DND-41 (cell line): ENCODE measurements at regions not wholly inside any gene's neighbourhood (a gene's known extent, or its start where the extent isn't known, plus 50 kb on each side); places are given as distances from the start of the nearest gene placed in this dataset.
A peak's percentile ranks its signal among the peaks of the same experiment; 100 is the strongest.

ENCODE experiments used
- EZH2 ChIP-seq: IDR thresholded peaks from 3 replicates; pipeline ENCODE4 v1.6.1; 2012; ENCODE audit warnings: borderline replicate concordance, low read depth, mild to moderate bottlenecking, moderate library complexity, low read length, inconsistent platforms; ENCODE audit not compliant: severe bottlenecking
- TF ChIP-seq, protein P1 (sequence below): IDR thresholded peaks from 2 replicates; pipeline ENCODE4 v1.5.1; 2012; ENCODE audit warnings: borderline replicate concordance, low read length, moderate library complexity, mild to moderate bottlenecking; ENCODE audit not compliant: poor library complexity, severe bottlenecking; ENCODE audit errors: extremely low read depth

DNA sequence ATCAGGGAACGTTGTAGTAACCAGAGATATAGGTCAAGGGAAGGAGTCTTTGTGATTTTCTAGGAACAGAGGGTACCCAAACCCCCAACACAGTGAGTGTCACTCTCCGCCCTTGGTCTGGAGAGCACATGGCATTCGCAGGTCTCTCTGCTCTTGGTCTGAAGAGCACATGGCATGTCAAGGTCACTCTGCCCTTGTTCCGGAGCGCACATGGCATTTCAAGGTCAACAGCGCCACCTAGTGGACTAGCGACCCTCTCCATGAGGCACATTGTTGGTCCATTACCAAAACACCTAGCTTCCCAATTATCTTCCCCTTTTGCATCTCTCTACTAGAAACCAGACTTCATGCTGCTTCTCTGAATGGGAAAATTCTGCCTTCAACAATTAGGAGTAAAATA, 260.0 kb downstream of the C6orf118 start:
- no peak for TF ChIP-seq EZH2
- TF ChIP-seq, protein P1, sequence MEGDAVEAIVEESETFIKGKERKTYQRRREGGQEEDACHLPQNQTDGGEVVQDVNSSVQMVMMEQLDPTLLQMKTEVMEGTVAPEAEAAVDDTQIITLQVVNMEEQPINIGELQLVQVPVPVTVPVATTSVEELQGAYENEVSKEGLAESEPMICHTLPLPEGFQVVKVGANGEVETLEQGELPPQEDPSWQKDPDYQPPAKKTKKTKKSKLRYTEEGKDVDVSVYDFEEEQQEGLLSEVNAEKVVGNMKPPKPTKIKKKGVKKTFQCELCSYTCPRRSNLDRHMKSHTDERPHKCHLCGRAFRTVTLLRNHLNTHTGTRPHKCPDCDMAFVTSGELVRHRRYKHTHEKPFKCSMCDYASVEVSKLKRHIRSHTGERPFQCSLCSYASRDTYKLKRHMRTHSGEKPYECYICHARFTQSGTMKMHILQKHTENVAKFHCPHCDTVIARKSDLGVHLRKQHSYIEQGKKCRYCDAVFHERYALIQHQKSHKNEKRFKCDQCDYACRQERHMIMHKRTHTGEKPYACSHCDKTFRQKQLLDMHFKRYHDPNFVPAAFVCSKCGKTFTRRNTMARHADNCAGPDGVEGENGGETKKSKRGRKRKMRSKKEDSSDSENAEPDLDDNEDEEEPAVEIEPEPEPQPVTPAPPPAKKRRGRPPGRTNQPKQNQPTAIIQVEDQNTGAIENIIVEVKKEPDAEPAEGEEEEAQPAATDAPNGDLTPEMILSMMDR: peak; percentile 73
